Hepatocyte (in vitro differentiated cells): ENCODE measurements at regions not wholly inside any gene's neighbourhood (a gene's known extent, or its start where the extent isn't known, plus 50 kb on each side); places are given as distances from the start of the nearest gene placed in this dataset.

ENCODE experiments used
- CTCF ChIP-seq: fragments of 200-600 bp; sonication (generic); IDR thresholded peaks from 2 replicates; pipeline ENCODE4 v1.5.1; 2016; ENCODE audit warnings: antibody characterized with exemption, mild to moderate bottlenecking; ENCODE audit not compliant: poor library complexity
- EZH2 ChIP-seq: fragments of 200-600 bp; sonication (generic); IDR thresholded peaks from 2 replicates; pipeline ENCODE4 v1.6.1; 2016; ENCODE audit warnings: antibody characterized with exemption, mild to moderate bottlenecking, borderline replicate concordance

DNA sequence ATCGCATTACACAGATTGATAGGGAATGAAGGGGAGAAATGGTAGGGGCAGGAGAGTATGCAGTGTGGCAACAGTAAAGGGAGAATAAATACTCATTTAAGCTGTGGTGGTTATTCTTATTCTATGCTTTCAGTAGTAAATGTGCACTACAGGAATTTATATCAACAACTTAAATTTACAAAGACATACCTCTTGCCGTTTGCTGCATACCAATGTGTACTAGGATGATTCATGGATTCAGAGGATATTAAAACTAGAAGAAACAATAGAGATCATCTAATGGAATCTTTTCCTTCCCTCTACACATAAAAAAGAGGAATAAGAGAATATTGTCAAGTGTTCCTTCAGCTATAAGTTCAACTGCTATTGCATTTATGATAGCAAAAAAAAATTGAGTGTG, 103.3 kb upstream of the RASA1 start:
- TF ChIP-seq EZH2 = no peak
- no peak for TF ChIP-seq CTCF
